NCI-H1417 treated with DMSO at 0.1 percent for 48 hours (cell line): ENCODE measurements at regions not wholly inside any gene's neighbourhood (a gene's known extent, or its start where the extent isn't known, plus 50 kb on each side); places are given as distances from the start of the nearest gene placed in this dataset.

Experiments used
- DNase-seq: peaks from one replicate; lab custom pipeline; 2025; lab: John Stamatoyannopoulos, UW

DNA sequence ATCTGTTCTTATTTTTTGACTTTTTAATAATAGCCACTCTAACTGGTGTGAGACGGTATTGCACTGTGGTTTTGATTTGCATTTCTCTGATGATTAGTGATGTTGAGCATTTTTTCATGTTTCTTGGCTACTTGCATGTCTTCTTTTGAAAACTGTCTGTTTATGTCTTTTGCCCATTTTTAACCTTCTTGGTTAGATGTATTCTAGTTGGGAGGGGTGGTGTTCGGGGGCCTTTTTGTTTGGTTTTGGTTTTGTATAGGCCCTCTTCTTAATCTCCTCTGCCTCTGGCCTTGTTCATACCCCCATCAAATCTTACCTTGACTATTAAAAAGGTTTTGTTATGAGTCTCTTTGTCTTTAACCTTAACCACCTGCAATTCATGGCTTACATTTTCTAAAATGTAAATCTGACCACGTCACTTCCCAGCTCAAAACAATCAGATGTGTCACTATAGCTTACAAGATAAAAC lies 107.8 kb upstream of the NR4A3 start:
- no peak for DNase-seq

DNA sequence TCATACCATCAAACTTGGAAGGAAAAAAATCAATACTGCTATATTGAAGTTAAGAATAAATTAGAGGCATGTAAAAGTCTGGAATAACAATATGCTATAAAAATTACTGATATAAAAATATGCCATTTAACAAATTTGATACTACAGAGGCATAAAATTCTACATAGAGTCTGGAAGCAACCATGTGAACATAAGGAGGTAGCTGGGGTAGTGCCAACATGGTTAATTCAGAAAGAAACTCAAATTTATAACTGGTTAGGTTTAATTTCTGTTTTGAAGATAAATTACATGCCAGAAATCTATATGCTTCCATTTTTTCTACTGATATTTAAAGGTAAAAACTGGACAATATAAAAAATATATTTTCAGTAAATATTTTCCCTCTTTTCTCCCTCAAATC lies 103.1 kb upstream of the NR4A3 start:
- DNase-seq = no peak

DNA sequence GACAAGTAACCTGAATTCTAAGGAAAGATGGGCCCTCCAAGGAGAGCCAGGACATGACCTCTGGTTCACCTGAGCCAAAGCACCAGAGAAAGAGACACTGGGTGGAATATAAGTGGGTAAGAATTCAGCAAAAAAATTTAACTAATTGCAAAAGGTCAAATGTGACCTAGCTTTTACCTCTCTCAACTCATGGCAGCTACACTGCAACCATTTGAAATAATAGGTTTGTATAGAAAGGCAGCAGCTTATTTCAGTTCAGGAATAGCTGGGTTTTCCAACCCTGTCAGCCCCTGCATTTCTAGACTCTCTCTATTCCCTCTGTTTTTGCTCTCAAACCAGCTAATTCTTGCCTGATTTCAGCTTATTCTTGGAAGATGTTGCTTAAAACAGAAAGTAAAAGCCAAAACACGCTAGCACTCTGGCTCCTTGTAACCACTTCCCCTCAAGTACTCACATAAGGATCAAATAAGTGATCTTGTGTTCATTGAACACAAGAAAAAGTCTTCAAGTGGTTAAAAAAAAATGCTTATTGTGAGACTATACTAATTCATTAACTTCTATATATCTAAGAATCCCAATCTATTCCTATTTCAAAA lies 101.1 kb upstream of the NR4A3 start:
- DNase-seq = no peak

DNA sequence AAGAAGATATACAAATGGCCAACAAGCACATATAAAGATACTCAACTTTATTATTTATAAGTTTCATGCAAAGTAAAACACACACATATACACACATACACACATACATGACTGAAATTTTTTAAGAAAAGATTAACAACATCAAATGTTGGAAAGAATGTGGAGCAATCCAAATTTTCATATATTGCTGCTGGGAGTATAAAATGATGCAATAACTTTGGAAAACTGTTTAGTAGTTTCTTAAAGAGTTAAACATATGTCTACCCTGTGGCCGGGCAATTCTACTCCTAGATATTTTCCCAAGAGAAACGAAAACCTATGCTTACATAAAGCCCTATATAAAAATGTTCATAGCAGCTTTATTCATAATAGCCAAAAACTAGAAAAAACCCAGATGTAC lies 99.8 kb upstream of the NR4A3 start:
- DNase-seq = no peak

DNA sequence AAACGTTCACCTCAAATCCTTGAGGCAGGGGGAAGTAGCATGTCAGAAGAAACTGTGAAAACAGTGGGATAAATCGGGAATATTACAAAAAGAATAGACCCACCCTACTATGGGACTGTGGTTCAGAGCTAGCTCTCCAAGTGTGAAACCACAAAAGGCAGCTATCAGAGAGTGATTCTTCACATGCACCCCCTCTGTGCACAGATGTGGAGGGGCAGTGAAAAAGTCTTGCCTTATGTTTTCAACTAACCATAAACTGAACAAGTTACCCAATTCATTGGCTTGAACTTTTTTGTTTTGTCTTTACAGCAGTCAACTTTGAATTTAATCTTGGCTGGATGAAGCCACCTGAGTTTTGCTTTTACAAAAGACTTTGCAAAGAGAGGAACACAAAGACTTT lies 98.8 kb upstream of the NR4A3 start:
- DNase-seq = no peak

DNA sequence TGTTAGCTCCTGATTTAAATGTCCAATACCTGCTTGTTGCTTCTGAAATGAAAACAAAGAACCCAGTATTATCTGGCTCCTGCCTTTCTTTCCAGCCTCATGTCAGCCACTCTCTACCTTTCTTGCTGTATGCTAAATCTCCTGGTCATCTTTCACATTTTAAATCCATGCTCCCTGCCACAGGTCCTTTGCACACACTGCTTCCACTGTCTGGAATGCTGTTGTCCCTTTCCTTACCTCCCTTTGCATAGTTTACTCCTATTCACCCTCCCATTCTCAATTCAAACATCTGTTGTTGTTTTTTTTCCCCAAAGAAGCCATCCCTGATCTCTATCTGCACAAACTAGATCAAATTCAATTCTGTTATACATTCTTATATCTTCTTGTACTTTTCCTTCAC lies 97.0 kb upstream of the NR4A3 start:
- DNase-seq = no peak

DNA sequence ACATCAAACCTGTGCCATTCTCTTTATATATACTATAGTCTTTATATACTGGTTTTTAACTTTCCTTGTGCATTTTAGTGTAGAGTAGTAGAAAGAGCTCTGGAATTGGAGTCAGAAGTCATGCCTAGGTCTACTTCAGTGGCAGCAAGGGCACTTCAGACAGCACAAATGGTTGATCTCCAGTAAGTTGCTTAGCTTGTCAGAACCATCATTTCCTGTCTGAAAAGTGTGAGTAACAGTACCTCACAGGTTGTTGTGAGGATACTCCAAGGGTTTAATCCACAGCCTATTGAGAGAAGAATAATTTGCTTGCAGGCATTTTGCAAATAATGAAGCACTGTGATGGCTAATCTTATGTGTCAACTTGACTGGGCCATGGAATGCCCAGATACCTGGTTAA lies 95.8 kb upstream of the NR4A3 start:
- no peak for DNase-seq

DNA sequence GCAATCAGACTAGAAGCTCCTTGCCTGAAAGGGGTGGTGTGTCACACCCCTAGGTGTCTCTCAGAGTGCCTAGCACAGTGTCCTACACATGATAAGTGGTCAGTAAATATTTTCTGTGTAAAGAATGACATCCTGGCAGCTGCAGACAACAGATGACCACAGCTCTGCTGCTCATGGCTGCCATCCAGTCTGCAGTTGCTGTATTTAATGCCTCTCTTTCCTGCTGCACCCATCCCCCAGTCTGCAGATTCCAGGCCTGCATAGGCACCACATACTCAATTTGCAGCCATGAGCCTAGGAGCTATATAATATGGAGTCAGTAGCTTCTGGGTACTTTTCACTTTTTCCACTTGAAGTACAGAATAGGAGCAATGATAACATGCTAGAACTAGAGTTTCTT lies 94.9 kb upstream of the NR4A3 start:
- no peak for DNase-seq

DNA sequence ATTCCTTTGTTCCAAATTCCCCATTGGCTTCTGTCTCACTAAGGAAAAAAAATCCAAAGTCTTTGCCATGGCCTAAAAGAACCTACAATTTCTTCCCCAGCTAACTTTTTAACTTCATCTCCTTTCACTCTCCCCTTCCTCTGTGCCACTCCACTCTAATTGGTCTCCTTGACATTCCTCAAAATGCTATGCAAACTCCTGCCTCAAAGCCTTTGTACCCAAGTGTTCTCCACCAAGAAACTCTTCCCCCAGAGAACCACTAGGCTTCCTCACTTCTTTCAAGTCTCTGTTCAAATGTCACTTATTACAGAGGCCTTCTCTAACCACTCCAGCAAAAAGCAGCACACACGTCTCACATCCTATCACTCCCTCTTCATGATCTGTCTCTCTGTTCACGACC lies 91.6 kb upstream of the NR4A3 start:
- no peak for DNase-seq

DNA sequence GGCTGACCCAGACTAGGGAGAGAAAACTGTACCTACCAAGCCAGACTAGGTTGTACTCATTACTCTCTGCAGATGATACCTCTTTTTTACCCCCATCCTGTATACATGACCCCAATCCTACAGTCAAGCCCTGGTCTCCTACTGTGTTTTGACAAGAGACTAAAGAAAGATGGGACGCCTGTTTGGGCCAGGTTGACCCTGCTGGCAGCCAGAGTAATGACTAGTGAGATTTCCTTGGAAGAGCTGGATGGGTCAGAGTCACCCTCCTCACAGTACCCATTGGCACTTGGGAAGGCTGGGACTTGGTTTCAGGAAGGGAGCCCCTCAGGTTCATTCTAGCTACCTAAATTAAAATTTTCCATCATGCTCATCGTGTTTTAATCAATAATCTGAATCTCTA lies 89.7 kb upstream of the NR4A3 start:
- DNase-seq = no peak

DNA sequence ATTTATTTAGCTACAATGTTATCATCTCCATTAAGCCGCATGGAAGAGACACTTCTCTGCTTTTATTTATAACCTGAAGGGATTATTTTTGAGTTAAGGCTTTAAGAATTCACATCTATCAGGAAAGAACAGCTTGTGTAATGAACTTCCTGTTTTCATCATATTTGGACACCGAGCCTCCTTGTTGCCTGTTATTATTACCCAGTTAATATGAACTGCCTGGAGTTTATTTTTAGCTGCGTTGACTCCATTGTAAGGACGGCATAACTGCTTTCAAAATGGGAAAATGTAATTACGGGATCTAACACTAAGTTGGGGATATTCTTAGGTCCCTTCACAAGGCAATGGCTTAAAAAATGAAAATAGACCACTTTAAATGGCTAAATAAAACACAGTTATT lies 89.0 kb upstream of the NR4A3 start:
- no peak for DNase-seq

DNA sequence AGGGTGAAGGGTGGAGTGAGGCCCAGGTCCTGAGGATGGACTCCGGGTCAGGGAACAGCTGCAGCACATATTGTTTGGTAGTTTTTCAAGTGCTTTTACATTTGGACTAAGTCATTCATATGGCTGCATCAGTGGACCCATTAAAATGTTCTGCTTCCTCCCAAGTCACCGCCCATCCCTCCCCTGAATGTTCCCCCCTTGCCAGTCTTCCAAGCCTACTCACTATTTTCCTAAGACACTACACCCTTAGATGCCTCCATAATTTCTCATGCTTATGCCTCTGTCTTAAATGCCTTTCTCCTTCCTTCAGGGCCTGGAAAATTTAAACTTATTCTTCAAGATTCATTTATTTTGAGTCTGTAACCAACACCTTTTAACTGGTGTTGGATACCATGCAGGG lies 86.6 kb upstream of the NR4A3 start:
- DNase-seq = no peak

DNA sequence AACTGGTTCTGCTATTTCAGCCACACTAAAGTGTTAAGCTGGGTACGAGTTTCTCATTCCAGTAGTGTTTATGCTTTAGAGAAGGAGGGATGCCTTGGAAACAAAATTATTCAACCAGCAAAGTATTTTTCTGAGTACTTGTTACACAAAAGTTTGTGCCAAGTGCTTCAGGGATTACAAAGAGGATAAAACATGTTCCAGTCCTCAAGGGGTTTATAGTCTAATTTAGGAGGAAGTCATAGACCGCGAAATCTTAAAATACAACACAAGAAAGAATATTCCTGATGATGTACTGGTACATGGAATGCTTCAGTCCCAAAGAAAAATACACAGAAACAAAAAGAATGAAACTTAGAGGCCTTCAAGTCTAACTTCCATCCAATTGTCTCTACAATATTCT lies 85.4 kb upstream of the NR4A3 start:
- DNase-seq = no peak

DNA sequence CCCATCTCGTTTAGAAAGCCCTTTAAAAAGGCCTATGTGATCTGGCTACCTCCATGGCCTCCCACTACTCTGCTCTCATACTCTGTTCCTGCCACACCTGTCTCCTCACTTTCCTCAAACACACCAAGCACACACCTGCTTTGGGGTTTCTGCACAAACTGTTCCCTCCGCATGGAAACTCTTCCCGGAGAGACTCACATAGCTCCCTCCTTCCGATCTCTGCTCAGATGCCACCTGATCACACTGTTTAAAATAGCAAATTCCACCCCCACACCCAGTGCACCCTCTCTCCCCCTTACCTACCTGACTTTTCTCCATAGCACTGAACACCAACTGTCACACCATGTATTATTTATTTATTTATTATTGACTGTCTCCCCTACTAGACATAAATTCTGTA lies 84.0 kb upstream of the NR4A3 start:
- DNase-seq = no peak

DNA sequence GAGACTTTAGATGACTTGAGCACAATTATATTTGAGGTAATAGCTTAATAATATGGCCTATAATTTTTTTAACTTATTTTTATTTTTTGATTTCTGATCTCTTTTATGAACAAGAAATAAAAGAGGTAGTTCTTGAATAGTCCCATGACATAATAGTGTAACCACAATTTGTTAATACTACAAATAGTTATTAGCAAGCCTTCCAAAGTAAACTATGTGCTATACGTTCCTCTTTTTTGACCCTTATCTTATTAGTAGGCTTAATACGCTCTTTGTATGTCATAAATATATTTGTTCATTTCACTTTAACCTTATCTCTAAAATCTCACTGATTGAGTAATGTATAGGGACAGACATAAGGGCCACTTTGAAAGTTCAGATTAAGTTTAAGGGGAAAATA lies 78.7 kb upstream of the NR4A3 start:
- no peak for DNase-seq

DNA sequence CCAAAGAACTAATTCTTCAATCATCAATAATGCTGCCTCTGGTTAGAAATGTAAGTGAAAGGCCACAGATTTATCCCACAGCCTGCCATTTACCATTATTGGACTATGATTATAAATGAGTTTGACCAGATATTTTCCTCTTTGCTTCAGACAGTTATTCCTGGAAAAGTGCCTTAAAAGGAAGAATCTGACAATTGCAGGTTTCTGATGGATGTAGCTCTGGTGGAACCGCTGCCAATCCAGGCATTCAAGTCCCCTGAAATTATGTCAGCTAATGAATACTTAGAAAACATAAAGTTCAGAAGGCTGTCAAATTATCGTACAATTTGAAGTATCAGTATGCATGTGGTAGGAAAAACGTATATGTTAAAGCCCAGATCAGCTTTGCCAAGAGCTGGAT lies 78.2 kb upstream of the NR4A3 start:
- DNase-seq = no peak

DNA sequence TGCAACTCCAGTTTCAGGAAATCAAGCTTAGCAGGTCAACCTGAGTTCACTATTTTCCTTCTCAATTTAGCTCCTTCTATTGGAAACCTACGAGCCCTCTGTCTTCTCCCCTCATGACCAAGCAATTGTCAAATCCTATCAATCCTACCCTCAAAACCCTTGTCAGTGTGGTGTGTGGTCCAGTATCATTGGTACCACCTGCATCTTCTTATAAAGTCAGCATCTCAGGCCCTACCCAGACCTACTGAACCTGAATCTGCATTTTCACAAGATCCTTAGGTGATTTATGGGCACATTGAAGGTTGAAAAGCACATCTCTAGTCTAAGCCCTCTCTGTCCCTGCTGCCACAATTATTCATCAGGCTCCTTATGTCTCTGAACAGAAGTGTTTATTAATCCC lies 77.6 kb upstream of the NR4A3 start:
- no peak for DNase-seq

DNA sequence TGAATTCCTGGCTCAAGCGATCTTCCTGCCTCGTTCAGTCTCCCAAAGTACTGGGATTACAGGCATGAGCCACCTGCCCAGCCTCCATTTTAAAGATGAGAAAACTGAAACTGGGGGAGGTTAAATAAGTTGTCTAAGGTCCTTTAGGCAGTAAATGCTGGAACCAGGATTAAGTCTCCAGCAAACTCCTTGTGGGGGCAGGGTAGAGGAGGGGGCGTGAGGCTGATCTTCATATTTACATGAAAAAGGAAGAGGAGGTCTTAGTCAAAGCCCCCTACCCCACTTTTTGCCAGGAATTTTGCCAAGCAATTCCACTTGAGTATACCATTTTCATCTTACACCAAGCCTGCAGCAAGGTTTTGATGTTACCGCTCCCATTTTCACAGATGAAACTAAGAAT lies 76.6 kb upstream of the NR4A3 start:
- no peak for DNase-seq

DNA sequence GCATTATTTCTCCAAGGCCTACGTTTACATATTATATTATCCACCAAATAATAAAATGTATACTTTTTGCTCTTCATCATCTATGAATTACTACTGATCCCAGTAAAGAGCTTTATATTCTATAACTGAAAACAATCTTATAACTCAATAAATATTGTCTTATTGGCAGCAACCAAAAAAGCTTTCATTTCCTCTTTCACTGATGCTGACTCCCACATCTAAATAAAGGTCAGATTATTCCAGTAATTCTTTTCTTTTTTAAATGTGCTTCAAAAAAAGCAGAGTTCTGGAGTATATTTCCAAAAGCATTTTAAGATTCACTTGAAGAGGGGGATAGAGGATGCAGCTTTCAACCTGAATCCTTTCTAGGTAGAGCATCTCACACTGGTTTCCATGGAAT lies 75.3 kb upstream of the NR4A3 start:
- DNase-seq = no peak

DNA sequence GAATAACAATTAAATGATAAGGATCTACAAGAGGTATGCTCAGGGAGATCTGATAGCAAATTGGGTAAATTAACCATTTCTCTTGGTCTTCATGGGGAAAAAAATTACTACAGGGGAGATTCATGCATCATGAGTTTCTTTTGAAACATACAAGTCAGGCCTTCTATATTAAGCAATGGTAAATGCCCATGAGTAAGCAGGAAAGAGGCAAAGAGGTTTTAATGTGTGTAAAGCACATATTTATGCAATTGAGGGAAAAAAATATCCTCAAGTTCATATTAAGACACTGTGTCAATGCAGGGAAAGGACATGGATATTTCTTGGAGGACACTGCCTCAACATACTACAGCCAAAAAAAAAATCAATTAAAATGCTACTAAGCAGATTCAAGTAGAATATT lies 73.4 kb upstream of the NR4A3 start:
- no peak for DNase-seq

DNA sequence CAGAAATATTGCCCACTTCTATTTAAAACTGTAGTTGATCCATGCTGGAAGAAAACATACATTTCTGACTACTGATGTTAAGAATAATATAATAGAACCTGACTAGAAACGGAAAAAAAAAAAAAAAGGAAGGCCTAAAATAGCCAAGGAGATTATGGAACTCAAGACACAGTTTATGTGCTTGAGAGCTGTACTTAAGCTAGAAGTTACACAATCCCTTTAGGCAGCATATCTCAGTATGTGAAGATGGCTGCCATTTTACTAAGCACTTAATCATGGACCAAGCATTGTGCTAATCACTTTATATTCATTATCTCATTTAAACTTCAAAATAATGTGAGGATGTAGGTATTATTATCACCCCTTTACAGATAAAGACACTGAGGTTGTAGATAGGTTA lies 73.0 kb upstream of the NR4A3 start:
- no peak for DNase-seq

DNA sequence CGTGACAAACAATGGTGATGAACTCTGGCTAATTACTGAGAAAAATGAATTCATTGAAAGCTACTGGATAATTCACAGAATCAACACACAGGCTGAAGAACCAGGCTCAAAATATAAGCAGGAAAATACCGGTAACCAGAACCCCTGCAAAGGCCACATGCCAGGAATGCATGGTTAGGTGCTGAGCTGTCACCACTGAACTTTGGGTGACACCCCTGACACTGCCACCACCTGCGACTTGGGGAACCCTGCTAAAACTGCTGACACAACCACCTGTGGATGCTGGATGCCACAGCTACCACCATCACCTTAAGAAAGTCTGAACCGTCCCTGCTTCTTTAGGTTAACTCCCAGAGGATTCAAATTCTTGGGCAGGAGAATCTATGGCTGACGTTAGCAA lies 72.0 kb upstream of the NR4A3 start:
- DNase-seq = no peak

DNA sequence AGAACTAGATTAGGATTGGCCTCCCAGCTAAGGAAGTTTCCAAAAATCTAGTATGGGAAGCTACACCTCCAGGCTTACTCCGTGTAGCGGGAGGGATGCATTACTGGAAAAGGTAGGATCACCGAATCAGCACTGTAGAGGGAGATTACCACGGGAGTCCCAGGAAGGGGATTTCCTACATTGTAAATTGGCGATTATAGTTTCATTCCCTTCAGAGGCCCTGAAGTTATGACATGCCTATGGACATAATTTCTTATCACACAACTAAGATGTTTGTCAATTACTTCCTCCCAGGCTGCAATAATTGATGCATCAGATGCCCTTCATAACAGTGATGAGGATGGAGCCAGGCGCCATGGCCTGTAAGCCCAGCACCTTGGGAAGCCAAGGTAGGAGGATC lies 71.2 kb upstream of the NR4A3 start:
- DNase-seq = no peak

DNA sequence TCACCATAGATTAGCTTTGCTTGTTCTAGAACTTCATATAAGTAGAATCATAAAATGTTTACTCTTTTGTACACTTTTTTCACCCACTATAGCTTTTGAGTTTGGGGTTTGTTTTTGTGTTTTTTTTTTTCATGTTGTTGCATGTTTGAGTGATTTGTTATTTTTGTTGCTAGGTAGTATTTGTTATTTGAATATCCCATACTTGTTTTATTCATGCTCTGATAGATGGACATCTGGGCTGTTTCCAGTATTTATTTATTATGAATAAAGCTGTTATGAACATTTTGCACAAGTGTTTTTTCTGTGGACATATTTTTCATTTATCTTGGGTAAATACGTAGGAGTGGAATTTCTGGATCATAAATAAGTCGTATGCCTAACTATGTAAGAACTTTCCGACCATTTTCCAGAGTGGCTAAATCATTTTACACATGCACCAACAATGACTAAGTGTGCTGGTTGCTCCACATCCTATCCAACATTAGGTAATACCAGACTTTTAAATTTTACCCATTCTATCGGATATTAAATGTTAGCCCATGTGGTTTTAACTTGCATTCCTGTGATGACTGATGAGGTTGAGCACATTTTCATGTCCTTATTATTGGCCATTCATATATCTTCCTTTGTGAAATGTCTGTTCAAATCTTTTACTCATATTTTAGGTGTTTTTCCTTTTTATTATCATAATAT lies 69.1 kb upstream of the NR4A3 start:
- DNase-seq = no peak
